Mesothelial cell of epicardium (in vitro differentiated cells): ENCODE measurements at regions not wholly inside any gene's neighbourhood (a gene's known extent, or its start where the extent isn't known, plus 50 kb on each side); places are given as distances from the start of the nearest gene placed in this dataset.

Experiments used
- DNase-seq, 2 experiments: peaks; one replicate each; pipeline ENCODE4 v3.0.0; 2021; ENCODE audit warnings: low spot score in 2 of 2; ENCODE audit not compliant: unreplicated experiment in 2 of 2
- H3K27ac Mint-ChIP-seq: 2 replicates; pipeline ENCODE4 v1.8.0; 2021; ENCODE audit warnings: mixed read lengths
- H3K27me3 Mint-ChIP-seq: 2 replicates; pipeline ENCODE4 v1.8.0; 2021; ENCODE audit warnings: low read depth, mixed read lengths
- H3K36me3 Mint-ChIP-seq: 2 replicates; pipeline ENCODE4 v1.8.0; 2021; ENCODE audit warnings: mixed read lengths
- H3K4me1 Mint-ChIP-seq: 2 replicates; pipeline ENCODE4 v1.8.0; 2021; ENCODE audit warnings: mixed read lengths
- H3K4me3 Mint-ChIP-seq: 2 replicates; pipeline ENCODE4 v1.8.0; 2021; ENCODE audit warnings: mild to moderate bottlenecking, moderate library complexity, mixed read lengths
- H3K9me3 Mint-ChIP-seq: 2 replicates; pipeline ENCODE4 v1.8.0; 2021; ENCODE audit warnings: mixed read lengths
- TF ChIP-seq, protein P1 (sequence below): fragments of 200-600 bp; sonication (generic); IDR thresholded peaks from one replicate; pipeline ENCODE4 v1.5.0; 2021; ENCODE audit warnings: antibody characterized with exemption; ENCODE audit not compliant: unreplicated experiment

DNA sequence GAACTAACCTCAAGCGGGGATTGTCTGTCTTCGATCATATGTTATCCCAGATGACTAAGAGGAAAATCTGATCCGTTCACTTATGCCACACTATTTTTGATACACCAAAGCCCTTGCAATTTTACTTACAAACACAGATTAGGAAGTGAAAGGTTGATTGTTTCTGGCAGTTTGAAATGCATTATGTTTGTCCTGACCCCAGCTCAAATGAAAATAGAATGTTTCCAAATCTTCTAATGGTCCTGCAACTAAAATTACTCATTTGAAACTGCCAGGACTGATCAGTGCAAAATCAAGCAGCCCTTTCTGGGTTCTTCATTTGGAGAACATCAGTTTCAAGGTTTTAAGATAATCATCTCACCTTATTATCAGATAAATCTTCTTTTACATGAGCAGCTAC is 696.7 kb upstream of the WWC1 start:
- Mint-ChIP-seq H3K36me3 (no peaks in the 10 kb centered on the region), H3K9me3 (no peaks in the 10 kb centered on the region), H3K4me1 (peaks cover 40% of the 10 kb centered on the region), H3K27me3 (no peaks in the 10 kb centered on the region), H3K27ac (no peak overlapping the region), H3K4me3 (no peak overlapping the region)
- DNase-seq = no peak
- TF ChIP-seq, protein P1, sequence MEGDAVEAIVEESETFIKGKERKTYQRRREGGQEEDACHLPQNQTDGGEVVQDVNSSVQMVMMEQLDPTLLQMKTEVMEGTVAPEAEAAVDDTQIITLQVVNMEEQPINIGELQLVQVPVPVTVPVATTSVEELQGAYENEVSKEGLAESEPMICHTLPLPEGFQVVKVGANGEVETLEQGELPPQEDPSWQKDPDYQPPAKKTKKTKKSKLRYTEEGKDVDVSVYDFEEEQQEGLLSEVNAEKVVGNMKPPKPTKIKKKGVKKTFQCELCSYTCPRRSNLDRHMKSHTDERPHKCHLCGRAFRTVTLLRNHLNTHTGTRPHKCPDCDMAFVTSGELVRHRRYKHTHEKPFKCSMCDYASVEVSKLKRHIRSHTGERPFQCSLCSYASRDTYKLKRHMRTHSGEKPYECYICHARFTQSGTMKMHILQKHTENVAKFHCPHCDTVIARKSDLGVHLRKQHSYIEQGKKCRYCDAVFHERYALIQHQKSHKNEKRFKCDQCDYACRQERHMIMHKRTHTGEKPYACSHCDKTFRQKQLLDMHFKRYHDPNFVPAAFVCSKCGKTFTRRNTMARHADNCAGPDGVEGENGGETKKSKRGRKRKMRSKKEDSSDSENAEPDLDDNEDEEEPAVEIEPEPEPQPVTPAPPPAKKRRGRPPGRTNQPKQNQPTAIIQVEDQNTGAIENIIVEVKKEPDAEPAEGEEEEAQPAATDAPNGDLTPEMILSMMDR = no peak

DNA sequence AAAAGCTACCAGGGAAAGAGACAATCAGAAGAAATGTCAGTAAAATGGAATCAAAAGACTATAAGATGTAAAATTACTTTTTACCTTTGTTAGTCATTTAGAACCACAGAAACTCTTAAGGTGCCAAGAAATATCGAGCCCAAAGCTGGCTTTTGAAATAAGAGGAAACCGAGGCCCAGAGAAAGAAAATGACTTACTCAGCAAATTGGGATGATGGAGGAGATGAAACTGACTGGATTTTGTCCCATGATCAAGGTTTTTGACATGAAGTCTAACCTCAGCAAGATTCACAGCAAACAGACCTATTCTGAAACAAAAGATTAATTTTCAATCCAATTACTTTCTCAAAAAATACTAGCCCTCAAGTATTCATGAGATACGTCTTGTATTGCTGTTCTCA is 696.2 kb upstream of the WWC1 start:
- no peak overlapping the region for H3K27ac Mint-ChIP-seq
- peaks cover 40% of the 10 kb centered on the region for H3K4me1 Mint-ChIP-seq
- TF ChIP-seq, protein P1 = no peak
- no peak for DNase-seq
- H3K9me3 Mint-ChIP-seq = no peaks in the 10 kb centered on the region
- H3K36me3 Mint-ChIP-seq = no peaks in the 10 kb centered on the region
- no peaks in the 10 kb centered on the region for H3K27me3 Mint-ChIP-seq
- H3K4me3 Mint-ChIP-seq = no peak overlapping the region

DNA sequence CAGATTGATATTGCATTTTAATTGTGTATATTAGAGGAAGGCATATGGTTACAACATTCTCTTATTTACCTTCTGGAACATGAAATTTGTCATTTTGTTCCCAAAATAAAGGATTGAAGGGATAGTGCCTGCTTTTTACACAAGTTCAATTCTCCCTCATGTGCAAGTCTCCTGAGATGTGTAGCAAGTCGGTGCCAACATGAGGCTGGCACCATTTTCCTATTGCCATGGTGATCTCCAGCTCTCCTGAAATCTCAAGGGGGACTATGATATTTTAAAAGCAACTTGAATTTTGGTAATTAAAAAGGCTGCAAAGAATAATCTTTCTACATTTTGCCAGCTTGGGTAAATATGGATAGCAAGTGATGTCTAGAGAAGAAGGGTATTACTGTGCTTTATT is 693.3 kb upstream of the WWC1 start:
- Mint-ChIP-seq H3K27me3 (no peaks in the 10 kb centered on the region), H3K9me3 (no peaks in the 10 kb centered on the region), H3K36me3 (no peaks in the 10 kb centered on the region), H3K27ac (peak overlapping the region; percentile 90), H3K4me3 (no peak overlapping the region), H3K4me1 (peaks cover 59% of the 10 kb centered on the region)
- TF ChIP-seq, protein P1 = no peak
- no peak for DNase-seq

DNA sequence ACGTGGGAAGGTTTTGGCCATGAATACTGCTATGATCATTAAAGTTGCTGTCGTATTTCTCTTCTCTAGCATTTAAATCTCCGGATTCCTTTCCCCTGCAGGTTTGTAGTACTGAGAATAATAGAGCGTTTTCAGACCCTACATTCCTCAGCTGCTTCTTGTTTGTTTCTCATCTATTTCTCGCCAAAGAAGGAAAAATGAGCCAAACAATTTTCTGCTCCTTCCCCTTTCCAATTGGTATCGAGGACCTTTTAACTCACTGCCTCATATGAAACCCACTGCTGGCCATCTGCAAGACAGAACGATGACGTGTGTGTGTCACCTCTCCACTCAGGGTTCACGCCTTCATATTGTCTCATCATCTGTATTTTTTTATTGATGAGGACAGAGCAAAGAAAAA is 689.4 kb upstream of the WWC1 start:
- no peak for DNase-seq
- Mint-ChIP-seq H3K4me1 (peaks cover 41% of the 10 kb centered on the region), H3K9me3 (no peaks in the 10 kb centered on the region), H3K27ac (peak overlapping the region; percentile 6), H3K4me3 (no peak overlapping the region), H3K27me3 (no peaks in the 10 kb centered on the region), H3K36me3 (no peaks in the 10 kb centered on the region)
- TF ChIP-seq, protein P1 = no peak

DNA sequence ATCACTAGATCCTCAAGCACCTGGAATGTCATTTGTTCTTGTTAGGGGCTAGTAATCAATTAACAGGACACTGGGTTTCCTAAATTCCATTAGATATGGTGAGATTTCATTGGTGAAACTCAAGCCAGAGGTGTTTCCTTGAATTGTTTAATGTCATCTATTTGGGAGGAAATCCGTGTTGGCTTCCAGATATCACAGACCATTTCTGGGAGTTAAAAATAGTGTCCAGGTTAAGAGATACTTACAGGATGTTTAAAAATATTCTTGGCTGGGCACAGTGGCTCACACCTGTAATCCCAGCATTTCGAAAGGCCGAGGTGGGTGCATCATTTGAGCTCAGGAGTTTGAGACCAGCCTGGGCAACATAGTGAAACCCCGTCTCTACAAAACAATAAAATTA is 688.3 kb upstream of the WWC1 start:
- H3K4me3 Mint-ChIP-seq = no peak overlapping the region
- no peaks in the 10 kb centered on the region for H3K36me3 Mint-ChIP-seq
- no peaks in the 10 kb centered on the region for H3K9me3 Mint-ChIP-seq
- no peak for DNase-seq
- TF ChIP-seq, protein P1 = no peak
- no peak overlapping the region for H3K27ac Mint-ChIP-seq
- H3K4me1 Mint-ChIP-seq = peaks cover 37% of the 10 kb centered on the region
- no peaks in the 10 kb centered on the region for H3K27me3 Mint-ChIP-seq
